Gastroesophageal sphincter (tissue), 3 donors: ENCODE measurements at regions not wholly inside any gene's neighbourhood (a gene's known extent, or its start where the extent isn't known, plus 50 kb on each side); places are given as distances from the start of the nearest gene placed in this dataset.

Source experiments
- POLR2AphosphoS5 ChIP-seq: sonication (generic); formaldehyde crosslinking; IDR thresholded peaks from one replicate; pipeline ENCODE4 v1.6.1; 2017; ENCODE audit warnings: antibody characterized with exemption
- TF ChIP-seq, protein P1 (sequence below), 4 experiments: fragments of 200-600 bp in 2 of 4; fragments of 450-650 bp in 2 of 4; sonication (generic) in 1 of 4; IDR thresholded peaks; one replicate each; pipeline ENCODE4 v1.5.1; 2017 to 2019; ENCODE audit warnings: antibody characterized with exemption in 4 of 4, mild to moderate bottlenecking in 2 of 4, moderate library complexity in 2 of 4

- TF ChIP-seq, protein P1, sequence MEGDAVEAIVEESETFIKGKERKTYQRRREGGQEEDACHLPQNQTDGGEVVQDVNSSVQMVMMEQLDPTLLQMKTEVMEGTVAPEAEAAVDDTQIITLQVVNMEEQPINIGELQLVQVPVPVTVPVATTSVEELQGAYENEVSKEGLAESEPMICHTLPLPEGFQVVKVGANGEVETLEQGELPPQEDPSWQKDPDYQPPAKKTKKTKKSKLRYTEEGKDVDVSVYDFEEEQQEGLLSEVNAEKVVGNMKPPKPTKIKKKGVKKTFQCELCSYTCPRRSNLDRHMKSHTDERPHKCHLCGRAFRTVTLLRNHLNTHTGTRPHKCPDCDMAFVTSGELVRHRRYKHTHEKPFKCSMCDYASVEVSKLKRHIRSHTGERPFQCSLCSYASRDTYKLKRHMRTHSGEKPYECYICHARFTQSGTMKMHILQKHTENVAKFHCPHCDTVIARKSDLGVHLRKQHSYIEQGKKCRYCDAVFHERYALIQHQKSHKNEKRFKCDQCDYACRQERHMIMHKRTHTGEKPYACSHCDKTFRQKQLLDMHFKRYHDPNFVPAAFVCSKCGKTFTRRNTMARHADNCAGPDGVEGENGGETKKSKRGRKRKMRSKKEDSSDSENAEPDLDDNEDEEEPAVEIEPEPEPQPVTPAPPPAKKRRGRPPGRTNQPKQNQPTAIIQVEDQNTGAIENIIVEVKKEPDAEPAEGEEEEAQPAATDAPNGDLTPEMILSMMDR (IDR thresholded peaks at IDR 0.05), result no peak
- TF ChIP-seq POLR2AphosphoS5, result no peak
These were observed 236.1 kb downstream of the TEX29 start for GRCh38 chr13:111556496-111556895.
